K562 (cell line): ENCODE measurements at regions not wholly inside any gene's neighbourhood (a gene's known extent, or its start where the extent isn't known, plus 50 kb on each side); places are given as distances from the start of the nearest gene placed in this dataset.

ENCODE experiments used
- CBX5 ChIP-seq: IDR thresholded peaks from 2 replicates; pipeline ENCODE4 v1.6.1; 2014; ENCODE audit warnings: low read depth, borderline replicate concordance
- CEBPB ChIP-seq: fragments of 450-650 bp; IDR thresholded peaks from 2 replicates; pipeline ENCODE4 v1.6.1; 2016; ENCODE audit warnings: missing genetic modification characterization, missing compliant biosample characterization
- CEBPG ChIP-seq, 3 experiments: fragments of 200-800 bp in 1 of 3; sonication (Bioruptor generic) in 1 of 3; sonication (generic) in 1 of 3; formaldehyde crosslinking in 1 of 3; IDR thresholded peaks in 2 of 3; conservative IDR thresholded peaks in 1 of 3; 2 replicates each; pipeline versions ENCODE4 v1.6.1 to v1.8.0; 2016 to 2022; ENCODE audit warnings: missing compliant biosample characterization in 2 of 3, missing genetic modification characterization in 2 of 3, mild to moderate bottlenecking in 1 of 3, missing genetic modification reagents in 1 of 3
- CTCF ChIP-seq, 3 experiments: IDR thresholded peaks in 2 of 3; conservative IDR thresholded peaks in 1 of 3; 2 replicates each; pipeline ENCODE4 v1.5.1; 2011 to 2012; ENCODE audit warnings: low read length in 3 of 3, mild to moderate bottlenecking in 3 of 3, control low read depth in 2 of 3, improper control_type of control experiment in 1 of 3, inconsistent platforms in 1 of 3, low read depth in 1 of 3, mixed read lengths in 1 of 3, moderate library complexity in 1 of 3; ENCODE audit not compliant: insufficient read depth in 2 of 3
- POLR2A ChIP-seq: fragments of 450-650 bp; conservative IDR thresholded peaks from 2 replicates; pipeline ENCODE4 v1.6.1; 2016
- TFAP4 ChIP-seq: sonication (generic); formaldehyde crosslinking; IDR thresholded peaks from 2 replicates; pipeline ENCODE4 v1.8.0; 2022; ENCODE audit warnings: missing genetic modification reagents, mild to moderate bottlenecking, moderate library complexity, borderline replicate concordance
- ZNF143 ChIP-seq: sonication (generic); formaldehyde crosslinking; IDR thresholded peaks from 2 replicates; pipeline ENCODE4 v1.9.0; 2022; ENCODE audit warnings: mild to moderate bottlenecking, missing genetic modification reagents
- ZNF146 ChIP-seq: IDR thresholded peaks from one replicate; pipeline ENCODE4 v1.6.1; 2018; ENCODE audit warnings: missing compliant biosample characterization; ENCODE audit not compliant: unreplicated experiment
- ZNF589 ChIP-seq: fragments of 200-800 bp; sonication (Bioruptor generic); IDR thresholded peaks from 2 replicates; pipeline ENCODE4 v1.6.1; 2016; ENCODE audit warnings: low read depth, missing genetic modification characterization, missing compliant biosample characterization

DNA sequence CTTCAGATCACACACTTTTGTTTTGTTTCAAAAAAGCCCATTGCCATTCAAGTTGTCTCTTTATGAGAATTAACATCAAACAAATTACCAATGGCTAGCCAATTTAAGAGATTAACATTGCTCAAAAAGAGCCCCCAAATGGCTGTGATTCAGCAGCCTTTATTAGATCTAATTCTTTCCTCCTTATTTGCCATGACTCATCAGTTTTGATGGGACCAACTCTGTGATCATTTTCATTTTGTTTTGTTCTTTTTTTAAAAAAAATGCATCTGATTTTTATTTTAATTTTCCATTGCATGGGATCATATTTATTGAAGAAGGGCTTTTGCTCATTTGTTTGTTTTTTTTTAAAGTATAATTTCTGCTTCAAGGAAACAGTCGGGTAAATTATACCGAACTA is 161.6 kb upstream of the FRMPD4 start:
- TF ChIP-seq ZNF143 (CRISPR knock-in tag) (no peak), CEBPG (CRISPR knock-in tag; IDR thresholded peaks at IDR 0.05) (no peak), CEBPG (tag; conservative IDR thresholded peaks at IDR 0.05 in 1 of 2, IDR thresholded peaks at IDR 0.05 in 1 of 2) (no peak), POLR2A (no peak), CBX5 (no peak), ZNF146 (CRISPR knock-in tag) (no peak), CEBPB (no peak), TFAP4 (no peak), CTCF (IDR thresholded peaks at IDR 0.05 in 2 of 3, conservative IDR thresholded peaks at IDR 0.05 in 1 of 3; ENCODE audit: insufficient read depth in 2 of 3, low read depth in 1 of 3, low read length in 3 of 3) (no peak), ZNF589 (CRISPR knock-in tag) (no peak)
